Posterior vena cava (tissue), 2 donors: ENCODE measurements at regions not wholly inside any gene's neighbourhood (a gene's known extent, or its start where the extent isn't known, plus 50 kb on each side); places are given as distances from the start of the nearest gene placed in this dataset.
A peak's percentile ranks its signal among the peaks of the same experiment; 100 is the strongest.

Source experiments
- DNase-seq: peaks from one replicate; pipeline ENCODE4 v3.0.0-alpha.2; 2020; ENCODE audit warnings: low spot score
- intact Hi-C, 2 donors: fragments of 100-400 bp; cut with DNase I; formaldehyde crosslinking; loops; one replicate each; pipeline versions ENCODE4 v1.14.1 to v1.14.2; 2022 to 2023
- donor health status: DM: yes; HTN: yes; CAD: no.
- donor health status: DM: yes; HTN: yes; CAD: no.

DNA sequence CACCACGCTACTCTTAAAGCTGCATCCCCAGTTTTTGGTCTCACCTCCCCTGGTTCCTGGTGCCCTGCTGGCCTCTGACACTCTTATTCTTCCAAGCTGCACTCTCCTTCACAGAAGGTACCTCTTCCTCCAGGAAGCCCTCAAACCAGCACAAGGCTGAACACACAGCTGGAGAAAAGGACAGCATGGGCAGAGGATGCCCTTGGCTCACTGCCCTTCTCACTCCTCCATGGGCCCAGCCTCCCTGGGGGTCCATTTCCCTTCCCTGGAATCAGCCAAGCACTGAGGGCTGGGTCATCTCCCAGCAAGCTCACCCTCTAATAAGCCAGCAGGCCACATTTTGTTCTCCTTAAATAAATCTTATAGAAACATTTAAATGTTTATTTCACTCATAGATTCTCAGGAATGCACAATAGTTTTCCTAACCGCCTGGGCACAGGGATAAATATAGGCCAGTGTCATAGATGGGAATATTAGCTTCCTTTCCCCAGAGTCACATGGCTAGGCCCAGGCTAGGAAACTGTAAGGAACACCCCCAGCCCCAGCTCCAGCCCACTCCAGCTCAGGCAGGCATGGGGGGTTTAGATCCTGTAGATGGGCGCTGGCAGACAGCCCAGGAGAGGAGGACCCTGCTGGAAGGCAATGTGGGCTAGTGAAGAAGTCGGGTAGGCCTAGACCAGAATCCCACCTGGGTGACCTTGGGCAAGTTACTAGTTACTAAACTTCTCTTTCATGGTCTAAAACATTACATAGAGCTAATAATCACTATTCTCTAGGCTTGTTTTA lies 51.5 kb downstream of the IRAG1 start:
- DNase-seq: no peak
- intact Hi-C loops: loop anchor here in 1 of 2 donors (10.0 kb wide), 1 partner anchor 93 kb away; no protein-coding TSS in a partner anchor

GRCh38 chr11:10641177-10641911 lies 52.2 kb downstream of the IRAG1 start:
- DNase-seq: no peak
- intact Hi-C loops: loop anchor here in 1 of 2 donors (10.0 kb wide), 1 partner anchor 93 kb away; no protein-coding TSS in a partner anchor

GRCh38 chr11:10640308-10640707 lies 53.2 kb downstream of the IRAG1 start:
- intact Hi-C loops: loop anchor here in 1 of 2 donors (10.0 kb wide), 1 partner anchor 94 kb away; no protein-coding TSS in a partner anchor
- no peak for DNase-seq

- DNase-seq: no peak
- intact Hi-C loops: no loop called here
Measured at GRCh38 chr11:10639350-10639749, 54.2 kb downstream of the IRAG1 start.

DNA sequence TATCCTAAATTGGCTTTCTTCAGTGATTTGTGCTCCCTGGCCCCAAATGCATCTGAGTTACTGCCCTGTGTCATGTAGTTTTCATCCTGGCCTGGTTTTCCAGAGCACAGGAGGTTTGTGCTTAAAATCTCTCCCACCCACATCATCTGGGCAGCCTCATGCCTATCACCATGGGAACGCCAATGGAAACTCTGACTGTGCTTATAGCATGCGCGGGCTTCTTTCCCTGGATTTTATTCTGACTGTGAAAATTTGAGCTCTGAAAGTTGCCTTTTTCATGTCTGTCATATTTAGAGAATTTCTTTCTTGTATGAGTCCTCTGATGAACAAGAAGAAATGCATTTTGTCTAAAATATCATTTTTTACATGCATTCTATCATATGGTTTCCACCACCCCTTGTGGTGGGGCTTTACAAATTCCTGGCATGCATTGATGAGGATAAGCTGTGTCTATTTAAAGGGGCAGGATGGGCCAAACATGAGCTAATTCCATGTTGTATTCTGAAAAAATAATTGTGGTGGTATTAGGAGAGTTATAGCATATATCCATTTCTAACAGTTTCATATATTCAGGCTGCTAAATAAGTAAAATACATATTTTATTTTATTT lies 55.1 kb downstream of the IRAG1 start:
- no peak for DNase-seq
- intact Hi-C loops: no loop called here

- intact Hi-C loops: no loop called here
- no peak for DNase-seq
Measured at GRCh38 chr11:10637731-10638151, 55.8 kb downstream of the IRAG1 start.

DNA sequence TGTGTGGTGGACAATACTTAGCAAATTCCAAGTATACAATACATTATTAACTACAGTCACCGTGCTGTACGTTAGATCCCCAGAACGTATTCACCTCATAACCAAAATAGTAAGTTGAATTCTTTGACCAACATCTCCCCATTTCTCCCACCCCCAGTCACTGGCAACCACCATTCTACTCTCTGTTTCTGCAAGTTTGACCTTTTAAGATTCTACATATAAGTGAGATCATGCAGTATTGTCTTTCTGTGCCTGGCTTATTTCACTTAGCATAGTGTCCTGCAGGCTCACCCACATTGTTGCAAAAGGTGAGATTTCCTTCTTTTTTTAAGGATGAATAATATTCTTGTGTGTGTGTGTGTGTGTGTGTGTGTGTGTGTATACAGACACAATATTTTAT lies 59.1 kb downstream of the IRAG1 start:
- intact Hi-C loops: no loop called here
- no peak for DNase-seq

DNA sequence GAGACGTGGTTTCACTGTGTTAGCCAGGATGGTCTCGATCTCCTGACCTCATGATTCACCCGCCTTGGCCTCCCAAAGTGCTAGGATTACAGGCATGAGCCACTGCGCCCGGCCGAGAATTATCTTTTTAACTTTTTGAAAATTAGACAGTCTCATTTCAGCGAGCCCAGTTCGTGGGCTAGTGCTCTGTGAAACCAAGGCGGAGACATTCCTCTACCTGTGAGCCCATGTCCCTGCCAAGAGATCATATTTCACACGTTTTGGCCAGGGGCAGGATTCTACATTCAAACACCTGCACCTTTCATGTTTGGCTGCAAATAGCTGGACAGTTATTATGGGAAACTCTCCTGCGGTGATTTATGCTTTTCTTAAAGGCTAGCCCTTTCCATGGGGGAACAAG lies 60.3 kb downstream of the IRAG1 start:
- intact Hi-C loops: no loop called here
- no peak for DNase-seq

DNA sequence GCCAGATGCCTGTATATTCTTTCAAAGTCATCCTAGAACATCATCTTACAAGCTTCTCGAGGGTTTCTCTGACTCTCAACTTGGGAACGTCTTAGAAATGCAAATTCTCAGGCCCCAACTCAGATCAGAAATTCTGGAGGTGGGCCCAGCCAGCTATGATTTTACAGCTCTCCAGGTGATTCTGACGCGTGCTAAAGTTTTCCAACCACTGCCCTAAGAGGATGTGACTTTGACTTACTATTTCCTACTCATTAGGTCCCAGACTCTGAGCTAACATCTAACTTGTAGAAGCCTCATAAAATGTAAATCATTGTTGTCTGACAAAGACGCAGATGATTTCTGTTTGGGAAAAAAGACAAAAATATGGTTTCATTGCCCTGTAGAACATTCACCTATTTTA lies 61.1 kb downstream of the IRAG1 start:
- DNase-seq: no peak
- intact Hi-C loops: no loop called here

DNA sequence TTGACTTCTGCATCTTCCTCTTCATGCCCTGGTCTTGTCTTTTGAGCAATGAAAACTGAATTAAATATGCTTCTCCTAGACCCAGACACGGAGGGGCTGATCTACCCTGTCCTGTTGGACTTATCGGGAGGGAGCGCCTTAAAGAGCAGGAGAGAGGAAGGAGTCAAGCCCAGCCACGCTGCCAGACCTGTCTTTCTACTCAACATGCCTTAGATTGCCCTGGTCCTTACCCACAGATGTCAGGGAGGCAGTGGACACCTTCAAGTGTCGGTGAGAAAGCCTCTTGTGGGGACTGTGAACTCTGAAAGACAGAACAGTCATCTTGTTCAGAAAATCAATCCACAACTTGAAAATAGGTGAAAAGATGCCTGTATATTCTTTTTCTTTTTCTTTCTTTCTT lies 61.8 kb downstream of the IRAG1 start:
- intact Hi-C loops: no loop called here
- no peak for DNase-seq

DNA sequence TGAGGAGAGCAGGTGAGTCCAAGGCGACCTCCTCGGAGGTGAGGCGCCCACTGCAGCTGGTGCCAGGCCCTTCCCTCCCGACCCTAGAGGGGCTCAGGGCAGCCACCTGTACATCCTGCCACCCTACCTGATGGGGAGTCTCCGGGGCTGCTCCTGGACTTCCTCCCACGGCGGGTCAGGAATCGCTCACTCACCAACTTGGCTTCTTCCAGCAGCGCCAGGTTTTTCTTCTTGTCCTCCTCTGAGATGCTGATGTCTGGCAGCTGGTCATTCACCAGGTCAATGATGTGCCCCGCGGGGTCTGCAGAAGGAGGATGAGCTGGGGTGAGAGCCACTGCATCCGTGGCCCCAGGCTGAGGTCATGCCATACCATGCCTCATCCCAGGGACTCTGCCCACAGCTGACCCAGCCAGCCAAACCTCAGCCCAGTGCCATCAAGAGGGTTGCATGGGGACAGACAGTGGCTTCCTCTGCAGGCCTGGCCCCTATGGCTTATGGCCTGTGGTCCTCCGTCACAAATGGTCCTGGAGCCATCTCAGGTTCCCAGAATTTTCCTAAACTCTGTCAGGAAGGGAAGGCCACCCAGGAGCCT lies 61.0 kb upstream of the LYVE1 start:
- DNase-seq: no peak
- intact Hi-C loops: loop anchor here (1.0 to 5.0 kb wide), 2 partner anchors 28 to 63 kb away; partner anchors contain the start of gene IRAG1 (in 1 of the 2)

- intact Hi-C loops: loop anchor here (1.0 to 5.0 kb wide), 2 partner anchors 27 to 64 kb away; partner anchors contain the start of gene IRAG1 (in 1 of the 2)
- DNase-seq: no peak
Measured at GRCh38 chr11:10628508-10629236, 60.2 kb upstream of the LYVE1 start.

DNA sequence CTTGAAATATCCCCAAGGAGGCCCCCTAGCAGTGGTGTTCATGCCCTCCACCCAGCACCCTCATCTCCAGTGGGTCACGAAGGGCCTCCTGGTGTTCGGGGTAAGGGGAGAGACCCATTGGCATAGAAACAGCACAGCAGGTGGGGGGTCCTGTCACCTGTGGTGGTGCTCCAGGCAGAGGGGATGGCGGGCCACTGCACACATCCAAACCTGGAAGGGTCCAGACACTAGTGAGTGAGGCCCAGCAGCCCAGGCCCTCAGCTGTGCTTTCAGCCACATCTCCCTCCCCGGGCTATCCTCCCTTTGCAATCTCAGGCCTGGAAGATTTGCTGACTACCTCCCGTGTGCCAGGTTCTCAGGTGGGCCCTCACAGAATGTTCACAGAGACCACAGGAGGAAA lies 59.4 kb upstream of the LYVE1 start:
- no peak for DNase-seq
- intact Hi-C loops: loop anchor here in 1 of 2 donors (5.0 kb wide), 1 partner anchor 64 kb away; the partner anchor contains the start of gene IRAG1

GRCh38 chr11:10627291-10627690 lies 58.8 kb upstream of the LYVE1 start:
- DNase-seq: no peak
- intact Hi-C loops: loop anchor here in 1 of 2 donors (5.0 kb wide), 1 partner anchor 65 kb away; the partner anchor contains the start of gene IRAG1

DNA sequence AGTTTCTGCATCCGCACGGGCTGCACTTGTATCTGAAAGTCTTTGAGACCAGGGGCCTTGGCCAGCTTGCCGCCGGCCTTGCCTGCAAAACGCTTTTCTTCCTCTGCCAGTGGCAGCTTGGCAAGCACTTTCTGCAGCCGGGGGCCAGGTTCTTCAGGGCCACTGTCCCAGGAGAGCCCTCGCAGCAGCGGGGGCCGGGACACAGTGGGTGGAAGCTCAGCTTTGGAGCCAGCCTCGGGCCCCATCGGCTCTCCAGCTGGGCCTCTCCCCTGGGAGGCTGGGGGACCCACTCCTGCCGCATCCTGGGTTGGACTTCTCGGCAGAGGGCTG lies 57.5 kb upstream of the LYVE1 start:
- intact Hi-C loops: loop anchor here in 1 of 2 donors (5.0 kb wide), 1 partner anchor 66 kb away; the partner anchor contains the start of gene IRAG1
- no peak for DNase-seq

- no peak for DNase-seq
- intact Hi-C loops: loop anchor here in 1 of 2 donors (5.0 kb wide), 1 partner anchor 67 kb away; the partner anchor contains the start of gene IRAG1
Measured at GRCh38 chr11:10625281-10625981, 57.0 kb upstream of the LYVE1 start.

- peak; percentile 80 for DNase-seq
- intact Hi-C loops: no loop called here
Measured at GRCh38 chr11:10623797-10624761, 55.6 kb upstream of the LYVE1 start.
